ENCODE measurements at regions not wholly inside any gene's neighbourhood (a gene's known extent, or its start where the extent isn't known, plus 50 kb on each side); places are given as distances from the start of the nearest gene placed in this dataset.

GRCh38 chr10:130430852-130431704 lies 294.9 kb downstream of the GLRX3 start:
- DNase-seq: no peak

- no peak for DNase-seq
These were observed 296.1 kb downstream of the GLRX3 start for GRCh38 chr10:130432271-130432670.

DNA sequence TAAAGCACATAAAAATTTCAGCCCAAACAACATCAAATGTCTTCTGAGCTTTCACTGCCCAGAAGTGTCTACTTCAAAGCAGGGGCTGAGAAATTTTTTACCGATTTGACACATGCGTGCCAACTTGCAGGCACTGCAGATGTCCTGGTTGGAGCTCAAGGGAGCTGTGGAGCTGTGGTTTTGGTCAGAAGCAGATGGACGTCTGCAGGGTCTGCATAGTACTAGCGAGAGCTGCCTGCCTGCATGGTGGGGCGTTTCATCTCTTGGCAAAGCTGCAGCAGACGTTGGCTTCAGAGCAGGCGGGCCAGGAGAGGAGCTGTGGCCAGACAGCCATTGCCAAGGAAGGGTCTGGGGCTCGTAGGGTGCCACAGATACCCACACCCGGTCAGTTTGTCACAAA lies 296.7 kb downstream of the GLRX3 start:
- no peak for DNase-seq

DNA sequence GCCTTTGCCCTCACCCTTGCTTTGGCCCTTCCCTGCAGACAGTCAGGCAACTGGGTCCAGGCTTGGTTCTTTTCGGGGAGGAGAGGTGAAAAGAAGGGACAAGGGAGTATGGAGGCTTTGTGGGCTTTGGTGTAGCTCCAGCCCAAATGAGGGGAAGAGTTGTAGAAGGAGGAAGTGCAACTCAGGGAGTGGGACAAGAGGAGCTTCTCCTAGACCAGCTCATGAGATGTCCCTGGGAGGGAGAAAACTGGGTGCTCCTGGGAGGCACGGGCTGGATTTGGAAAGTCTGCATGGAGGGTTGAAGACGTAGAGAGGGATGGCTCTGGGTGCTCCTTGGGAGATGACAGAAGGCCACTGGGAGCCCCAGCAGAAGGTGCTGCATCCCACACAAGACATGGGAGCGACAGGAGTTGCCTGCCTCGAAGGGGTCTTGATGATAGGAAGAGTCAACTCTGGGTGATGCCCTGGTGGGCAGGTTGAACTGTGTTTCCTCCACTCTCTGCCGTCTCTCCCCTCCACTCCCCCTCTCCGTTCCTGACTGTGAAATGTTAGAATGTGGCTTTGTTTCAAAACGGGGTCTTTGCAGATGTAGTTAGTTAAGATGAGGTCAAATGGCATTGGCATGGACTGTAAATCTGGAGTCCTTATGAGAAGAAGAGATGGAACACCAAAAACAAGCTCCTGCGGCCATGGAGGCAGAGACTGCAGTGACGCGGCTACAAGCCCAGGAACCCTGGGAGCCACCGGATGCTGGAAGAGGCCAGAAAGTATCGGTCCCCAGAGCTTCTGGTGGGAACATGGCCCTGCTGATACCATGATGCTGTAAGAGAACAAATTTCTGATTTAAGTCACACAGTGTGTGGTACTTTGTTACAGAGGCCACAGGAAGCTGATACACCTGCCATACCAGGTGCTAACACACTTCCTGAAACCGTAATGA lies 298.5 kb downstream of the GLRX3 start:
- DNase-seq: no peak

DNA sequence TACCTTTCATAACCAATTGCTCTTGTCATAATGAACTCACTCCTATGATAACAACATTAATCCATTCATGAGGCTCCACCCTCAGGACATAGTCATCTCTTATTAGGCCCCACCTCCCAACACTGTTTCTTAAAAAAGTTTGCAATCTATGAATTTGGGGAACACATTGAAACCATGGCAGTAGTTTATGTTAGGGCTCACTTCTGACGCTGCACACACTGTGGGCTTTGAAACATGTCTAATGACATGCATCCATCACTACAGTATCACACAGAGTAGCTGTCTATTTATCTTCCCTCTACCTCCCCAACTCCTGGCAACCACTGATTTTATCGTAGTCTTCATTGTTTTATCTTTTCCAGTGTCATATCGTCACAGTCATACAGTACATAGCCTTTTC lies 299.8 kb downstream of the GLRX3 start:
- DNase-seq: no peak

- no peak for DNase-seq
These were observed 302.7 kb downstream of the GLRX3 start for GRCh38 chr10:130438861-130439260.

DNA sequence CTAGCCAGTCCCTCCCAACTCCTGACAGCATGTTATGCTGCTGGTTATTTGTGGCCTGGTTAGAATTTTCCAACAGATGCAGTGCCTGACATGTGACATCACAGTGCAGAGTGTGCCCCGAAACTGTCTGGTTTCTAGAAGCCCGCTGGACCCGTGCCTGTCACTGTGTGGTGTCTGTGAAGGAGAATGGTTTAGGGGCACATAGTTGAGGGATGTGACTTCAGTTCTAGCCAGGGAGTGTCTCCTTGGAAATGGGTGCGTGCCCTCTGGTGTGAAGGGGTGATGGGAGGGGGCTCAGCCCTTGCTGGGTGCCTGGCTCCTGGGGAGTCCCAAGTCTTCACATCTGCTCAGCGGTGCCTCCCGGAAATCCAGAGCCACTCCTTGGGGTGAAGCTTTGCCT lies 303.6 kb downstream of the GLRX3 start:
- DNase-seq: no peak

DNA sequence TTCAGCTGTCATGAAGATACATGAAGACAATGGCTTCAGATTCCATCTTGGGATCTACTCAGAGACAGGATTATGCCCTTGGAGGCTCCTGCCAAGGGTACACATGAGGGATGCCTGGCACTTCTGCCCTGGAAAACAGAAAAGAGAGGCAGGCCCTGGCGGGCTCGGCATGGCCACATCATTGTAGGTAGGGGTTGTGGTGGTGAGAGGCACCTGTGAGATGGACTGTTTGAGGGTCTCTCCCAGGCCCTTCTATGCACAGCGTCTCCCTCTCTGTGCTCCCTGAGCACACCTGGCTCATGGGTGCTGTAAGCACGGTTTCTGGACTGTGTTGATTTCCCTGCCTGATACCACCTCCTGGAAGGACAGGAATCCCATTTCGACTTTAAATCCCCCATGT lies 304.3 kb downstream of the GLRX3 start:
- no peak for DNase-seq

DNA sequence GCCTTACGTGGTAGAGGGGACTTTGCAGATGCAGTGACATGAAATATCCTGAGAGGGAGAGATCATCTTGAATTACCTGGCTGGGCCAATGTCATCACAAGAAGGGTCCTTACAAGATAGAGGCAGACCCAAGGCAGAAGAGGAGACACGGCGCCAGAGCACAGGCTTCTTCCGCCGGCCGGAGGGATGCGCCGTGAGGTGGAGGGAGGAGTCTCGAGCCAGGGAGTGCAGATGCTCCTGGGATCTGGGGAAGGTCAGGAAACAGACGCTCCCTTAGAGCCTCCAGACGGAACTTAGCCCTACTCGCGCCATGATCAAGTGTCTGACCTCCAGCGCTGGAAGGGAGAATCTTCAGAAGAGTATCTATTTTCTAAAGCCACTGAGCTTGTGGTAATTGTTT lies 304.8 kb downstream of the GLRX3 start:
- DNase-seq: no peak

GRCh38 chr10:130443066-130443465 lies 306.9 kb downstream of the GLRX3 start:
- DNase-seq: no peak

DNA sequence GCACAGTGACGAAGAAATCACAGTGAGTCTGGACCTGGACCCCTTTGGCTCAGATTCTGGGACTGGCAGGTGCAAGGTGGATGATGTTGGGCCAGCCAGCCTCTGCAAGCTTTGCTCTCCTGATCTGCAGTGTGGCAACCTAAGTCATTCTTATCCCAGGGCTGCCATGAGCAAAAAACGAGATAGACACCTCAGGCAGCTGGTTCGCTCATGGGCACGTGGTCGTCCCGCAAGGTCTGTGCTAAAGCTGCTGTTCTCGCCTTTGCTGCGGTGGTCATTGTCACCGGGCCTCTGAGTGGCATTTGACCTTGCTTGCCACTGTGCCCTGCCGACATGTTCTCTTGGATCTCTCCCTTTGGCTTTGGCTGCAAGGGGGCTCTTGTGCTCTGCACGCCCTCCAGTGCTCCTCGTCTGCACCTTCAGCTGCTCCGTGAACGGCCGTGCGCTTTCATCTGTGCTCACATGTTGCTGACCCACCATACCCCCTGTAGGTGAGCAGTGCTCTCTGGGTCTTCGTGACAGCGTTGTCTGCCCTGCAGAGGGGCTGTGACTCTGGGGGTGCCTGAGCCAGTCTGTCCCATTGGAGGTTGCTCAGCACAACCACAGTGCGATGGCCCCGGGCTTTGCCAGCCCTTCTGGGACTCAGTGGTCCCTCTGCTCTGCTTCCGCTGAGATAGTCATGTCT lies 317.0 kb downstream of the GLRX3 start:
- no peak for DNase-seq

DNA sequence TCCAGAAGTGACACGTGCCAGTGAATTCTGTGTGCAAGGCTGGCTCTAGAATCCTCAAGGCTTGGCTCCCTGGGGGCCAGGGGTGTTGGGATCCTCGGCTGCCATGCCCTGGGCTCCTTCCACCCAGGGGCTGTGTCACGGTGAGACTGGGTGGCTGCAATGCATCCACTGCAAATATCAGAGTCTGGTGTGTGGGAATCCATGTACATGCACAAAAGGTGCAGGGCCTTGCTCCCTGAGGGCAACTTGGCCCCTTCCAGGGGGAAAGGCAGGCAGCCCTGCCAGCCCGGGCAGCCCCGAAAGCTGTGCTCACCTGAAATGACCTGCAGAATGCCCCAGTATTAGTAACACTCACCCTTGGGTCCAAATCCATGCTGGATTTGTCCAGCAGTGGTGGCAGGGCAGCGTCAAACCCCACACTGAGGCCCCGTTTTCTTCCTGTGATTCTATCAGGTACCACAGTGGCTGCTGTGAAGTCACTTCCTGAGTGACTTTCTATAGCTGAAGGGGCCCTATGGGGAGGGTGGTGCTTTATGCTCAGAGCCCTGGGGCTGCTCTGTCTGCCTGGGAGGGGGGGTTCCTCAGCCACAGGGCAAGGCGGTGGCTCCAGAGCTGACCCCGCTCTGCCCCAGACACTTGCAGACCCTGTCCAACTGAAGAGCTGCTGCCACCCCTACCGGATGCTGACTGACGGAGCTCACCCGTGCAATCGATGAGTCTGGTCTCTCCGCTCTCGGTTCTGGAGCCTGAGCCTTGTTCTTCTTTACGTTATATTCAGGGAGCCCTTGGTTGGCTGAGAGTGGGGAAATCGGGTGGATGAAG lies 317.7 kb downstream of the GLRX3 start:
- no peak for DNase-seq

DNA sequence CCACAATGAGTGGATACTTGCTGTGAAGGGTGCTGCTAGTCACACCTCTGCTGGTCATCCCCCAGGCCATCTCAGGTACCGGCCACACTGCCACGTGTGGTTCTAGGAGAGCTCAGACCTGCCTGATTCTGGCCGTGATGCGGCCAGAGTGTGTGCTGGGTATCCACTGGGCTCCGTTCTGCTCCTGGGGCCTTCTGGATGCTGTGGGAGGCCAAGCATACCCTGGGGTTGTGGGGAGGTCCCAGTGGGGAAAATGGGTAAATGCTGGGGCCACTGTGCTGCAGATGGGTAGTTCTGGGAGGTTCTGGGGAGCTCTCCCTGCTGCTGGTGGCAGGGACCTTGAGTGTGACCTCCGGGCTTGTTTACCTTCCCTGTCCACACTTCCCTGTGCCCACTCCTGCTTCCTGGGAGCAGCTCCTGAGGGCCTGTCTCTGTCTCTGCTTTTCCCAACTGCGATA lies 318.4 kb downstream of the GLRX3 start:
- no peak for DNase-seq

DNA sequence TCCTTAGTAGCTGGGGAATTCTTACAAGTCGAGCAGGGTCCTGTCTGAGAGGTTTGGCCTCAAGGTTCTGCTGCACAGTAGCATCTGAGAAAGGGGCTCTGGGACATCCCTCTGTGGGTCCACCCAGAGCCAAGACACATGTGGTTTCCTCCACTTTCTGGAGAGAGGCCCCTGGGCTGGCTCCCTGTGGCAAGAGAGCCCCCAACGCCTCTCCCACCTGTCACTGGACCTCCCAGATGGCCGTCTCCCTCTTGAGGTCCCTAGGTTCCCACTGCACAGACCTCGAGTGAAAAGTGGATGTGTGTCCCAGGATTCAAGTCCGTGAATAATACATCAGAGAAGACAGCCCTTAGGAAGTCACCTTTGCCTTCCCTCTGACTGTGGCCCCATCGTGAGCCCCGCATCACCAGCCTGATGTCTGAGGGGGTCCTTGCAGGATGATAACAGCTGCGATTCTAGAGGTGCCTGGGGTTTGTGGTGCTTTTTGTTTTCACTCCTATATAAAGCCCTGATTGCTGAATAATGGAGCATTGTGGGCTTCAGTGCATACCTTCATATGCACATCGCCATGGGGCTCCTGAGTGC lies 319.0 kb downstream of the GLRX3 start:
- DNase-seq: no peak

GRCh38 chr10:130455791-130456190 lies 319.6 kb downstream of the GLRX3 start:
- no peak for DNase-seq

DNA sequence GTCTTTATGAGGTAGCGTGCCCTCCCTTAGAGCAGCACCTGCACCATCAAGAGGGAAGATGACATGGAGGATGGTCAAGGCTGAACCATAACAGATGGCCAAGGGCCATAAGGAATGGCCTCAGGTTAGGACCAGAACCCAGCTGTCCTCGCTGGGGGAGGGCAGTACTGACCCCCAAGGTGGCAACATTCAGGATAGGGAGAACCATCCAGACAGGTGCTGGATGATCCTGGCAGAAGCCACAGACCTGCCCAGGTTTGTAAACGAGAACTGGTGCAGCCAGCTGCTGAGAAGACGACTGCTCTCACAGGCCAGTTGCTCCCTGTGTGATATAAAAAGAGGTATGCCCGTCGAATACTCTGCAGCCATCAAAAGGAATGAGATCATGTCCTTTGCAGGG lies 320.4 kb downstream of the GLRX3 start:
- no peak for DNase-seq

DNA sequence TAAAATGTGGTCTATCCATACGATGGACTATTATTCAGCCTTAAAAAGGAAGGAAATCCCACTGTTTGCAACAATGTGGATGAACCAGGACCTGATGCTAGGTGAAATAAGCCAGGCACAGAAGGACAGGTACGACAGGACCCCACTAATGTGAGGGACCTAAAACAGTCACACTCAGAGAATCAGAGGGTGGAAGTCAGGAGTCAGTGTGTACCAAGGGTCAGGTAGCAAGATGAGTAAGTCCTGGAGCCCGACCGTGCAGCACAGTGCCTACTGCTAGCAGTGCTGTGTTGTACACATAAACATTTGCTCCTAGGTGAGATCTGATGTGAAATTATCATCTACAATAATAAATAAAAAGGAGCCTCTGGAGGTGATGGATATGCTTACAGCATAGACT lies 322.3 kb downstream of the GLRX3 start:
- no peak for DNase-seq

DNA sequence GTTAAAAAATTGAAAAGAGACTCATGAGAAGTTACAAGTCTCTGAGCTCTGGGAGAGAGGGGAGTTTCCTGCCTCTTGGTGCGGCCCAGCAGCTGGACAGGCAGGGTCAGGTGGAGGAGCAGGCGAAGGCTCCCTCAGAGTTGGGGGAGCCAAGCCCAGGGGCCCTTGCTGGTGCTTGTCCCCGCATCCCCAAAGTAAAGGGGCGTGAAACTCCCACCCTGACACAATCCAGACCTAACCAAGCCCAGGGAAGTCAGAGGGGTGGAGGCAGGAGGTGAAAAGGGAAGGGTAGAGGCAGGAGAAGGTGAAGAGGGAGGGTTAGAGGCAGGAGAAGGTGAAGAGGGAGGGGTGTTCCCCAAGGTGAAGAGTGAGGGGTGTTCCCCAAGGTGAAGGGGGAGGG lies 322.8 kb downstream of the GLRX3 start:
- no peak for DNase-seq

DNA sequence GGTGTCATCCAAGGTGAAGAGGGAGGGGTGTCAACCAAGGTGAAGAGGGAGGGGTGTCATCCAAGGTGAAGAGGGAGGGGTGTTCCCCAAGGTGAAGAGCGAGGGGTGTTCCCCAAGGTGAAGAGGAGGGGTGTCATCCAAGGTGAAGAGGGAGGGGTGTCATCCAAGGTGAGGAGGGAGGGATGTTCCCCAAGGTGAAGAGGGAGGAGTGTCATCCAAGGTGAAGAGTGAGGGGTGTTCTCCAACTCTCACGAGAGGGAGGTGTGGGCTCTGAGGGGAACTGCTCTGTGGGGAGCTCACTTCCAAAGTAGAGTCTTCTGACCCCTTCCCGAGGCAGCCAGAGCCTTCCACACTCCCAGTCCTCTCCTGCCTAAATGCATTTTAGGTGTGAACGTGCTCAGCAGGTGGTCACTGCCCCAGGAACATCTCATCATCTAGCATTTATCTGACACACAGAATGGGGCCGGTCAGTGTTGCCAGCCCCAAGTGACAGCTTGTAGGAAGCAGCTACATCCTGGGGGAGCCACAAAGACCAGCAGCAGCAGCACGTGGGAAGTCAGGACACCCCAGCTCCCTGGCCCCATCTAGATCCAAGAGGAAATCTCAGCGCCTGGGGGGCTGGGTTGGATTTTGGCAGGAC lies 323.8 kb downstream of the GLRX3 start:
- DNase-seq: no peak

DNA sequence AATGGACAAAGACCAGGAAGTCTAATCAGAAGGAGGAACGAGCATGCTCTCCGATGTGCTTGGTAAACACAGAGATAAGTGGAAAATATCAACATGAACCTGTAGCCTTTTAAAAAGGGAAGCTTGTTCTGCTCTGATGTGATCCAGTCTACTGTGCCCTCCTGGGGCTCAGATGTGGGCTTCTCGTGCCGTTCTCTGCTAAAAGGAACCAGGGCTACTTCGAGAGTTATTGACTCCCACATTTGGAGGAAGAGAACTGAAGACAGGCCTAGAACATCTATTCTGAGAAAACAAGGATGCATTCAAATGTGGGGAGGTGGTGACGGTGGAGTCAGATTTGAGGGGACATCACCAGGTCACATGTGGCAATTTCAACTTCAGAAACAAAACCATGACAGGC lies 325.4 kb downstream of the GLRX3 start:
- no peak for DNase-seq
